A549 (cell line): ENCODE measurements at regions not wholly inside any gene's neighbourhood (a gene's known extent, or its start where the extent isn't known, plus 50 kb on each side); places are given as distances from the start of the nearest gene placed in this dataset.

ENCODE experiments used
- POLR2A ChIP-seq: IDR thresholded peaks from 2 replicates; pipeline ENCODE4 v1.6.1; 2012; ENCODE audit warnings: mild to moderate bottlenecking, low read length
- RAD21 ChIP-seq, 2 experiments: fragments of >200 bp in 1 of 2; sonication (Bioruptor Twin) in 1 of 2; formaldehyde crosslinking in 1 of 2; IDR thresholded peaks in 1 of 2; conservative IDR thresholded peaks in 1 of 2; 2 replicates in 1 of 2; 3 replicates in 1 of 2; pipeline ENCODE4 v1.6.1; 2012 to 2018; ENCODE audit warnings: inconsistent platforms in 1 of 2
- TF ChIP-seq, protein P1 (sequence below): fragments of >200 bp; sonication (Bioruptor Twin); formaldehyde crosslinking; IDR thresholded peaks from 3 replicates; pipeline ENCODE4 v1.5.1; 2016
- TF ChIP-seq, protein P2 (sequence below): fragments of 200-600 bp; sonication (generic); IDR thresholded peaks from 2 replicates; pipeline ENCODE4 v1.6.1; 2016; ENCODE audit warnings: antibody characterized with exemption, mild to moderate bottlenecking, moderate library complexity

DNA sequence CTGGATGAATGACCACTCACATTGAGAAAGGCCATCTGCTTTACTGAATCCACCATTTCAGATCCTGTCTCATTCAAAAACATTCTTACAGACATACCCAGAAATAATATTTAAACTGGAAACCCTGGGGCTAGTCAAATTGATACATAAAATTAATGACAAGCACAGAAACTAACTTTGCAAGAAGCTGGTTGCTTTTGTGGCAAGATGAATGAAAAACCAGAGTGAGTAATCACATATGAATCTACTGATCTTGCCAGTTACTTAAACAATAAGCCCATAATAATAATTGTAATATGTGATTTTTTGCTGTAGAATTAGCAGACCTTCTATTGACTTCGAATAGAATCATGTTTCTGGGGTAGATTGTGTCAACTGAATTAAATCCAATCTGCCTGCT lies 235.1 kb downstream of the PPARGC1A start:
- TF ChIP-seq POLR2A (no peak), RAD21 (conservative IDR thresholded peaks at IDR 0.05 in 1 of 2, IDR thresholded peaks at IDR 0.05 in 1 of 2) (no peak)
- TF ChIP-seq, protein P1, sequence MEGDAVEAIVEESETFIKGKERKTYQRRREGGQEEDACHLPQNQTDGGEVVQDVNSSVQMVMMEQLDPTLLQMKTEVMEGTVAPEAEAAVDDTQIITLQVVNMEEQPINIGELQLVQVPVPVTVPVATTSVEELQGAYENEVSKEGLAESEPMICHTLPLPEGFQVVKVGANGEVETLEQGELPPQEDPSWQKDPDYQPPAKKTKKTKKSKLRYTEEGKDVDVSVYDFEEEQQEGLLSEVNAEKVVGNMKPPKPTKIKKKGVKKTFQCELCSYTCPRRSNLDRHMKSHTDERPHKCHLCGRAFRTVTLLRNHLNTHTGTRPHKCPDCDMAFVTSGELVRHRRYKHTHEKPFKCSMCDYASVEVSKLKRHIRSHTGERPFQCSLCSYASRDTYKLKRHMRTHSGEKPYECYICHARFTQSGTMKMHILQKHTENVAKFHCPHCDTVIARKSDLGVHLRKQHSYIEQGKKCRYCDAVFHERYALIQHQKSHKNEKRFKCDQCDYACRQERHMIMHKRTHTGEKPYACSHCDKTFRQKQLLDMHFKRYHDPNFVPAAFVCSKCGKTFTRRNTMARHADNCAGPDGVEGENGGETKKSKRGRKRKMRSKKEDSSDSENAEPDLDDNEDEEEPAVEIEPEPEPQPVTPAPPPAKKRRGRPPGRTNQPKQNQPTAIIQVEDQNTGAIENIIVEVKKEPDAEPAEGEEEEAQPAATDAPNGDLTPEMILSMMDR: no peak
- TF ChIP-seq, protein P2, sequence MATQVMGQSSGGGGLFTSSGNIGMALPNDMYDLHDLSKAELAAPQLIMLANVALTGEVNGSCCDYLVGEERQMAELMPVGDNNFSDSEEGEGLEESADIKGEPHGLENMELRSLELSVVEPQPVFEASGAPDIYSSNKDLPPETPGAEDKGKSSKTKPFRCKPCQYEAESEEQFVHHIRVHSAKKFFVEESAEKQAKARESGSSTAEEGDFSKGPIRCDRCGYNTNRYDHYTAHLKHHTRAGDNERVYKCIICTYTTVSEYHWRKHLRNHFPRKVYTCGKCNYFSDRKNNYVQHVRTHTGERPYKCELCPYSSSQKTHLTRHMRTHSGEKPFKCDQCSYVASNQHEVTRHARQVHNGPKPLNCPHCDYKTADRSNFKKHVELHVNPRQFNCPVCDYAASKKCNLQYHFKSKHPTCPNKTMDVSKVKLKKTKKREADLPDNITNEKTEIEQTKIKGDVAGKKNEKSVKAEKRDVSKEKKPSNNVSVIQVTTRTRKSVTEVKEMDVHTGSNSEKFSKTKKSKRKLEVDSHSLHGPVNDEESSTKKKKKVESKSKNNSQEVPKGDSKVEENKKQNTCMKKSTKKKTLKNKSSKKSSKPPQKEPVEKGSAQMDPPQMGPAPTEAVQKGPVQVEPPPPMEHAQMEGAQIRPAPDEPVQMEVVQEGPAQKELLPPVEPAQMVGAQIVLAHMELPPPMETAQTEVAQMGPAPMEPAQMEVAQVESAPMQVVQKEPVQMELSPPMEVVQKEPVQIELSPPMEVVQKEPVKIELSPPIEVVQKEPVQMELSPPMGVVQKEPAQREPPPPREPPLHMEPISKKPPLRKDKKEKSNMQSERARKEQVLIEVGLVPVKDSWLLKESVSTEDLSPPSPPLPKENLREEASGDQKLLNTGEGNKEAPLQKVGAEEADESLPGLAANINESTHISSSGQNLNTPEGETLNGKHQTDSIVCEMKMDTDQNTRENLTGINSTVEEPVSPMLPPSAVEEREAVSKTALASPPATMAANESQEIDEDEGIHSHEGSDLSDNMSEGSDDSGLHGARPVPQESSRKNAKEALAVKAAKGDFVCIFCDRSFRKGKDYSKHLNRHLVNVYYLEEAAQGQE: no peak
